ENCODE measurements at regions not wholly inside any gene's neighbourhood (a gene's known extent, or its start where the extent isn't known, plus 50 kb on each side); places are given as distances from the start of the nearest gene placed in this dataset.
"Not testable (repeated sequence)": the region's sequence is repeated elsewhere in the genome, so short reads cannot be mapped to it uniquely, and the experiment has no call there.

DNA sequence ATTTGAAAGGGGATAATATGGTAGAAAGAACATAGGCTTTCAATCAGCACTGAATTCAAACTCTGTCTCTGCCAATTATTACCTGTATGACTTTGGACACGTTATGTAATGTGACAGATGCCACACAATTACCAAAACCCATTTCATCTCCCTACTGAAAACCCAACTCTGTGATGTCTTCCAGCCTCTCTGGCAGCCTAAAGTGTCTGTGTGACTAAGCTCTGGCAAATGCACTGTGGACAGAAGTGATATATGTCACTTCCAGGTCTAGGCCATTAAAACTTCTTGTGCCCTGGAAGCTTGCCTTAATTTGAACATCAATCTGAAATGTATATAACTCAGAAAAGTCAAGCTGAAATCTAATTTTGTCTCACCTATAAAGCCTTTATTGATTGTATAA is 552.0 kb downstream of the RFC3 start:
- DNase-seq = no peak

DNA sequence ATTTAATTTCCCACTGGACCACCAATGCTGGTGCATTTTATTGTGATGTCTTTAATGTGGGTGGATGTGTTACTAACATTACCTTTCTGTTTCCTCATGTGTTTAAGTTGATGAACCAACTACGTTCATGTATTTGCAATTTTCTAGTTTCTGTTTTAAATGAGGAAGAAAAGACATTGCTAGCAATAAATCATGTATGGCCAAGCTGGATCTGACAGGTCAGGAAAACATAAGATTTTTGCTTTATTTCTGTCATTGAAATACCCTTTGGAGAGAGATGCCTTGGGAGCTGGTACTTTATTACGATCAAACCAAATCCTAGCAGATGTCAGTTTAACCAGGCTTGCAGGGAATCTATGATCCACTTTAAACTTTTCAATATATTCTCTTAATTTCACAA is 553.2 kb downstream of the RFC3 start:
- DNase-seq = no peak

DNA sequence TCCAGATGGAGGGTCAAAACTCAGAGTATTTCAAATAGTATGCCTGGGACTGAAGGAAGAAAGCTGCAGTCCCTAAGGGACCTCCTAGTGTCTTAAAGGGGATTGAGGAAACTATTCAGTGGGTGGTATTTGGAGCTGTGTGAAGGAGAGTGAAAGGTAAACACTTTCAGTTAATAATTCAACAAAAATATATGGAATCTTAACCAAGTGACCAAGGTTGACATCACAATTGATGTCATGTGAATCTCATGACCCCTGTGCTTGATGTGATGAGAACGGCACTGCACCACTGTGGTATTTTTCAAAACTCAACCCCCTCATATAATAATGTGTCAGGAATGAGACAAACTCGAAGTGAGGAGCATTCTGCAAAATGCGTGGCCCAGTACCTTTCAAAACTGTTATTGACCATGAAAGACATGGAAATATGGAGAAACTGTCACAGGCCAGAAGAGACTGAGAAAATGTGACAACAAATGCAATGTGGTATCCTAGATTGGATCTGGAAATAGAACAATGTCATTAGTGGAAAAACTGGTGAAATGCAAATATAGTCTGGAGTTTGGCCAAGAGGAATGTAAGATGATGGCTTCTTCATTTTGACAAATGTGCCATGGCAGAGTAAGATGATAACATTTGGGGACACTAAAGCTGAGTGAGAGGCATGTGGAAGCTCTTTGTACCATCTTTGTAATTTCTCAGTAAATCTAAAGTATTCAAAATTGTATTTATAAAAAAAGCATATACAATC is 553.9 kb downstream of the RFC3 start:
- DNase-seq = no peak

DNA sequence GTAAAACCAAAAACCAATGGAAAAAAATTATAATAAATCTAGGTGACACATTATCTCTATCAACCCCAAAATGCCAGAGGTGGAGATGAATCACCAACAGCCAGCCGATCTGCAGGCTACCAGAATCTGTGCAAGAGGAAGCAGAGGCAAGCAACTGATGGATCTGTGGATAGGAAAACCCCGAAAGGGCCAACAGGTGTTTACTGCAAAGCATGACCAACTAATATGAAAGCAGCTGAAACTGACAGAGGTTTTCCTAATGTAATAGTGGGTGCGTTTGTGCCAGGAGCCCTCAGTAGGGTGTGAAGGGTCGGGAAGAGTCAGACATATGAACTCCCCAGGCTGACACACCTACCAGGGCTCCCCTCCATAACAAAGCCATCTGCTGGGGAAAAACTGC is 554.6 kb downstream of the RFC3 start:
- DNase-seq = no peak

DNA sequence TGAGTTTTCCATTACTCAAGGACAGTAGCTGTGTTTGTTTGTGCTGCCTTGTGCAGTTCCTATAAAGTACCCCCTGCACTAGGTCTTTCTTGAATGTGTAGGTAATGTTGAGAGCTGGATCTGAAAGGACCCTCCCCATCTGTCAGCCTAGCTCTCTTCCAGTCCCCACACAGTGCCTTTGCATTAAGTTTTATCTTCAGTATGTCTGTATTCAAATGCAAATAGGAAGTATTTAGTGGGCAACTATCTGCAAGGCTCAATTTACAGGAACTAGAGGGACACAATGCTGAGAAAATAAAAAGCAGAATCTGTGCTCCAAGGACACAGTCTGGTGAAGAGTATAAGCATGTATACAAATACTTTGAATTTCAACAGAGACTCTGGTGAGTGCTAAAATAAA is 558.5 kb downstream of the RFC3 start:
- no peak for DNase-seq

DNA sequence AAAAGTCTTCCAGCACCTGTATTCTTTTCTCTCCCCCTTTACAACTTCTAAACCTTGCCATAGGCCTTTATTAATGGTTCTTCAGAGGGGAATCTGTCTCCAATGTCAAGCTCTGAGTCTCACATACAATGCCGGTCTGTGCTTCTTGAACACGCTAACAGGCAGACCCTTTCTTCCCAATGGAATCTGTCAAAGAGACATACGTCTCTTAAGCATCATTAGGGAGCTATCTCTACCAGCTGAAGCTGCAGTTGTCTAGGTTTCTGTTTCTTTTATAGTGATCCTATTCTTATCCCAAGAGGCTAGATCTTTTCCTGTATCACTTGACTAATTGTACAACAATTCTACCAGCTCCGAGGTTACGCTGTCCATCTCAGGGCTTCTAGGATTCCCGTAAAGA is 560.8 kb upstream of the NBEA start:
- no peak for DNase-seq

DNA sequence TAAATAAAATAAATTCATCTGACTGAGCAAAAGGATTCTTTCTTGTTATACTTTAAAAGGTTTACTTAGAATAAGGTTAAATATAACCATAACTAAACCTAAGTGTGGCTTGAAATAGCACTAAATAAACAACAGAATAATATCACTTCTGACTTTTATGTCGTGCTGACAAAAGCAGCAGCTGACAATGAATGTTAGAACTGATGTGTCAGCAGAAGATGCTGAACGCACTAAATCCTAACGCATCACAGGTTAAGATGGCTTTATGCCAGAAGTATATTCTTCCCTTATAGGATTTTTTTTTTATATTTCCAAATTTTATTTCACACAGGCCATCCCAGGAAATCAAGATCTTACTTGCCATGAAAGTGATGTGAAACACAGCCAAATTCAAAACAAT is 558.3 kb upstream of the NBEA start:
- no peak for DNase-seq

DNA sequence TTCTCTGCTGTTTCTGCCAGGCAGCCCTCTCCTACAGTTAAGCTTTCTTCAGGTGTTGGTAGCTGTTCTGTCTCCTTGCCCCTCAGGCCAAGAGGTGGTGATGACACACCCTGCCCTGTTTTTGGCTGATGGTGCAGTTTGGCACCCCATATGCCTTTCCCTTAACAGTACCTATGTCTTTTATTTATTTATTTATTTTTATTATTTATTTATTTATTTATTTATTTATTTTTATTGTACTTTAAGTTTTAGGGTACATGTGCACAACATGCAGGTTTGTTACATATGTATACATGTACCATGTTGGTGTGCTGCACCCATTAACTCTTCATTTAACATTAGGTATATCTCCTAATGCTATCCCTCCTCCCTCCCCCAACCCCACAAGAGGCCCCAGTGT is 555.8 kb upstream of the NBEA start:
- DNase-seq = not testable (repeated sequence)

DNA sequence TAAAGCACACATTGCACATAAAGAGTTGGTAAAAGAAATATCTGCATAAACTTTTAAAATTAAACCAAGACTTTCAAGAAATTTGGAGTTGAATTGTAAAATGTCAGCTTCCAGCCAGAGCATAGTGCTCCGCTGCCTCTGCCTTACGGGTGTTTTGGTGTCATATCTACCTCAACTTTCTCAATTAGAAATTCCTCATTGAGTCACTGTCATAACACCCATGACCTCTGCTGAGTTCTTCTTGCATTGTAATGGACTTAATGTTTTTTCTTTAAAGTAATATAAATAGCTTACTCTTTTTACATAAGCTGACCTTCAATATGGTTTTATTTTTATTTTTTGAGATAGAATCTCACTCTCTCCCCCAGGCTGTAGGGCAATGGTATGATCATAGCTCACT is 551.0 kb upstream of the NBEA start:
- no peak for DNase-seq

DNA sequence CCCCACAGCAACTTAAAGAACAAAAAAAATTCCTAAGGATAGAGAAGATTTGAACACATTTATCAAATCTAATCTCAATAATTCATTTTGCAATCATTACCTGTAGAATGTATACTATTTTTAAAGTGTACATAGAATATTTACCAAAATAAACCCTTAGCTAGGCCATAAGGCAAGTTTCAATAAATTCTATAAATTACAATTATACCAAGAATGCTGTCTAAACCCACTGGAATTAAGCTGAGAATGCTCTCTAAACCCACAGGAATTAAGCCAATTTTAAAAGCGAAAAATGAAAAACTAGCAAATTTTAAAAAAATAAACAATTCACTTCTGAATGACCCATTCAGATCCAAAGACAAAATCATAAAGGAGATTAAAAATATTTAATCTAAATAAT is 540.4 kb upstream of the NBEA start:
- DNase-seq = no peak

DNA sequence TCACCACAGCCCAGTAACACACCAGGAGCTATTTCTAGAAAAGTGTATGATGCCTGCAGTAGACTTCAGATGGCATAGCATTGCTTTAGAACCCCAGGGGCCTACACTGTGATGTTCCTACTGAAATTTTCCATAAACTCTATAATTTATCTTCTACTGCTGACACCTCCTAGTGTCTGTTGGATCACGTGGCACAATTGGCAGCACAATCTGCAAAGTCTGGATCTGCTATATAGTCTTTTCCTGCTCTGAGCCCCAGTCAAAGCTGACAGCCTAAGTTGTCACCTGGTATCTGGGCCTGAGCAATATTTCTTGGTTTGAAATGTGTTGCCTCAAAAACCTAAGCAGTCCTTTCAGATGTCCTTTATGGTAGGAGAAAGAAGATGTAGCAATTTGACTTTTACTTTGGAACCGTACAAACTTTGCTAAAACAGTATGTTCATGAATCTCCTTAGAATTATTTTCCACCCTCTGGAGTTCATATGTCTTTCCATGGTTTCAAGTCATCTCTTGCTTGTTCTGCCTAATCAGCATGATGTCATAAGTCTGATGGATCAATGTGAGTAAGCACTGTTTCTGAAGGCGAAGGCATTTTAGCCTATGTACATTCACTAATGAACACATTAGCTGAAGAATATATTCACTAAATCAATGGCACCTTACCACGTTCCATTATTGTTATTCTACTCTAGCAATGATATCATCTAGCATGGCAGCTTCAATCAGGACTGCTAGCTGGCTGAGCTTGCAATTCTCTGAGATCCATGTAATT is 536.5 kb upstream of the NBEA start:
- DNase-seq = no peak

DNA sequence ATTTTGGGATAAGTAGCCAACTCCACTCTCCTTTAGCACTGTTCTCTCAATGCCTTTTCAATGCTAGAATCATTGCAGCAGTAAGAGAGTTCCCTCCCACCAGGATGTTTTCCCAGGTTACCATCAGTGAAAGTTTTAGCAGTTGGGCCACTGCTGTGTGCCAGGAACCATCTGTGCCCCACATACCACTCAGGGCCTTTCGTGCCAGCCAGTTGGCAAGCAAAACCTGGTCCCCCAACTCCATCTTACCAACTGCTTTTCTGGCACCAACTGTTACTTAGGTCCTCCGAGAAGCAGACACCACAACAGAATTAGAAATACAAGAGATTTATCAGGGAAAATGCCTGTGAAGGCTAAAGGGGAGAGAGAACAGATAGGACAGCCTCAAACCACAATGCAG is 533.4 kb upstream of the NBEA start:
- DNase-seq = no peak

DNA sequence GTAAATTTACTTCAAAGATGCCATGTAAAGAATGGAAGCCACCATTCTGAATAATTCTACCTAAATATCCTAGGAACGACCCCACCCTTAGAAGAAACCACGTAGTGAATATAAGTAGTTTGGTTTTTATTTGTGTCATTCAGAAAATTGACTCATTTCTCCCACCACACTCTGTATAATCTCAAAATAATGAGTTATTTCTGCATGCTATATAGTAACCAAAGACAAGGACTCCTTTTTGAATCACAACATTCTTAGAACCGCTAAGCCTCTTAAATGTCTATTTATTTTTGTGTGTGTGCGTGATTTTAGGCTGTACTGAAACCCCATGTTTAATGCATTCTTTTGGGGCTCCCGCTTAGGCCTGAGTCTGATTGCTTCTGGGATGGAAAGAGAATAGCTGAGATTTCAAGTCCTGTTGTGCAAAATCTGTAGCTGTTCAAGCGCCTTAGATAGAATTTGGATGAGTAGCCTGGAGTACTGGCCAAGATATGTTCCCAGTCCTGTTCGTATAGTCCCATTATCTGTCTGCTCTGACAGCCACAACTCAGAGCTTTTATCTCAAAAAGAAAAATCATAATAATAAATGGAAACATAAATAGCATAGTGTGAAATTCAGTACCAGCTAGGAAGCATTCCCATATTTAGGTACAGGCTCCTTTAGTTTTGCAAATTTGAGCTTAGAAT is 532.4 kb upstream of the NBEA start:
- no peak for DNase-seq

DNA sequence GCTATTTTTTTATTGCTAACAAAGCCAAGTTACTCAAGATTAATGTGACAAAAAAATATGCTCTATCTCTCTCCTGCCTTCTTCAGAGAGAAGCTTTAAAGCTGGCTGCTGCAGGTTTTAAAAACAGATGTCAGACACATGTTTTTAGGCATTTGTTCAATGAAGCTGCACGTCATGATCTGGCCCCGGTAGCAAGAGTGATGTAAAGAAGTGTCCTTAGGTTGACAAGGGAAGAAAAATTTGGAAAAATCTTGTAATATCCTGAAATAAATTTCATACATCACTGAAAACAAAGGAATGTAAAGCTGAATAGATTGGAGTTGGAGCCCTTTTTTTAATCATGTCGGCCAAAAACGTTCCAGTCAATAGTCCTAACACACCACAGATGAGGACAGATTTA is 531.4 kb upstream of the NBEA start:
- peak; percentile 89 for DNase-seq

DNA sequence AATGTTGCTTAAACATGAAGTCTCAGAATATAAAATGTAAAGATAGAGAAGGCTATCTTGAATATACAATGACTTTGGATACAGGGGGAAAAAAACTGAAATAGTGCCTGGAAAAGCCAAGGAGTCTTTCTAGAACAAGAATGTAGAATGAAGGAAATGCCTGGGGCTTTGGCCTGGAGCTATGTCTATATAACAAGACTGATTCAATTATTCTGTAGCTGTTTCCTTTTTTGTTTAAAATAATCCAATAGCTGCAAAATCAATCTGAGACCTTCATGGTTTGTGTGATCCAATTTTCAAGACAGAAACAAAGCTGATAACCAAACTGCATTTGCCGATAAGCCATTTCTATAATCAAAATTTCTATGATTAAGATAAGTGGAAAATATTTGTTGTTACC is 530.9 kb upstream of the NBEA start:
- DNase-seq = no peak

DNA sequence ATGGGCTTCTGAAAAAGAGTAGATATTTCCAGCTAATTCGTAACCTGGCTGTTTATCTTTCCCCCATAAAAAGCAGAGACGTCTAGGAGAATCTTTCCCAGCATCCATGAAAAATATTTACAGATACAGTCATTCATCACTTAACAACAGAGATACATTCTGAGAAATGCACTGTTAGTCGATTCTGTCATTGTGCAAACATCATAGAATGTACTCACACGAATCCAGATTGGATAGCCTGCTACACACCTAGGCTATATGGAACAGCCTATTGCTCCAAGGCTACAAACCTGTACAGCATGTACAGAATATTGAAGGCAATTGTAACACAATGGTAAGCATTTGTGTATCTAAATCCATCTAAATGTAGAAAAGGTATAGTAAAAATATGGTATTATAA is 530.2 kb upstream of the NBEA start:
- DNase-seq = no peak

DNA sequence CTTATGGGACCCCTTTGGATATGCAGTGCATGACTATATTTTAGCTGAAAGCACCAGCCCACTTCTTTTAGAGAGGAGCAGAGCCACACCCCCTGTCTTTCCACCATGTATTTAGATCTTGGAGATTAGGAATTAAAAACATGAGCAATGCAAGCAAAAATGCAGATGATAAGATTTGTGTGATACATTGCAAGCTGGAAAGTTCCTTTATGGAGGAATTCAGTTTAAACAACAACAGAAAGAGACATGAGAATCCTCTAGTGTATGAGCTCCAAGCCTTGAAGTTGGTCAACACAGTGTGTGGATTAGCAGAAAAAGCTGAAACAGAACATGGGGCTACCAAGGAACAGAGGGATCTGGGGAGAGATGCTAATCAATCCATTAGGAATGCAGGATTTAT is 529.8 kb upstream of the NBEA start:
- no peak for DNase-seq

DNA sequence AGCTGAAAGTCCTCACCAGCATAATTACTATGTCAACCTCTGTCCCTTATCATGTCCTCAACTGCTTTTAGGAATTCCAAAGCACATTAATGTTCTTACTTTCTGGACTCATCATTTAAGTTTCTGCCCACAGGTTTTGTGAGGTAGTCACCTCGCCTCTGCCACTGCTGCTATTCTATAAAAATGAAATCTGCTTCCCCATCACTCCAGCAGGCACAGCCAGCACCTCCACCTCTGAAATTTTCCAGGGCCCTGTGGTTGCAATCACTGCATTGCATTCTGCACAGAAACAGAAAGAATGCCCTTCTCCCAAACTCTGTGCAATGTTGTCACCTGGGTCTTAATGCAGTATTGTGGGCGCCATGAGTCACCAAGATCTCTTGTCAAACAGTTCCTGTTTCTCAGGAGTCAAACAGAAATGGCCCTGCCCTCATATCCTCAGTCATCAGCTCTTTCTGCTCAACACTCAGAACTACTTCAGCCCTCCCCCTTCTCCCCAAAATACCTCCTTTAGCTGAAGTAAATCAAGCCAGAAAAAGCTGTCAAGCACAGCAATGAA is 529.2 kb upstream of the NBEA start:
- no peak for DNase-seq

DNA sequence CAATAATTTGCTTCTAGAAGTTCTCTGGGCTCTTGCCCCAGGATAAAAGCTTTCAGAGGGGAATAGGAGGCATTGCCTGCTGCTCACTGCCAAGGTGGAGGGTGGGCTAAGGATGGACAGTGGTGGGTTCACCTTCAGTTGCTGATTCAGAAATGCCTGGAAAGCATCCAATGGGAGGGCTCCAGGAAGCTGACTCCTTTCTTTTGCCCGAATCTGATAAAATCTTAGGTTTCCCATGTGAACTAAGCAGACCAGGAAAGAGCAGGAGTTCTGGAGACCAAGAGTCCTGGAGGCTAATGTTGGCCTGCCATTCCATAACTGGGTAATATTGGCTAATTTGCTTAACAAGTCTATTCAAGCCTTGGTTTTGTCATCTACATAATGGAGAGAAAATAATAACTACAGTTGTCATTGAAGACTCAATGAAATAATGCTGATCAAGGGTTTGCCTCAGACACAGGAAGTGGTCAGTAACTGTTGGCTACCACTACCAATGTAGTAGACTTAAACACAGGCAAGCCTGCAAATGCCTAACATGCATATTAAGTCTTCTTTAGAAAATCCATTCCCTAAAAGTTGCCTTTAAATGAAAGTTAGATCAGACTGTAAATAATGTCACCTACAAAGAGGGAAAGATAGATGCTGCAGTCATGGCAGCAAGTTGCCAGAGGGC is 528.4 kb upstream of the NBEA start:
- no peak for DNase-seq

DNA sequence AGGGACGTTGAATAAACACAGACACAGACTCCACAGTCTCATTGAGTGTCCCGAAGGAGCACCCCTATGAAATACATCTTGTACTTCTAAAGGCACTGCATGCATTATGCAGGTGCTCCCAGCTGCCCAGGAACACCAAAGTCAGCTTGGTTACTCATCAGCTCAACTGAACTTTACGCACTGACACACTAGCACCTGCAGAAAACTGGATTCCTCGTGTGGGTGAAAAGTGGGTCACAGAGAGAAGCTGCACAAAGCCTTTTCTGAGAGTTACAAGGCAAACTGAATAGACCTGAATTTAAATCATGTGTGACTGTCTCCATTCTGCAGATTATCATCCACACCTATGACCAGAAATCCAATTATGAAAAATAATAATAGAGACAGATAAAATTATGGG is 527.5 kb upstream of the NBEA start:
- no peak for DNase-seq

DNA sequence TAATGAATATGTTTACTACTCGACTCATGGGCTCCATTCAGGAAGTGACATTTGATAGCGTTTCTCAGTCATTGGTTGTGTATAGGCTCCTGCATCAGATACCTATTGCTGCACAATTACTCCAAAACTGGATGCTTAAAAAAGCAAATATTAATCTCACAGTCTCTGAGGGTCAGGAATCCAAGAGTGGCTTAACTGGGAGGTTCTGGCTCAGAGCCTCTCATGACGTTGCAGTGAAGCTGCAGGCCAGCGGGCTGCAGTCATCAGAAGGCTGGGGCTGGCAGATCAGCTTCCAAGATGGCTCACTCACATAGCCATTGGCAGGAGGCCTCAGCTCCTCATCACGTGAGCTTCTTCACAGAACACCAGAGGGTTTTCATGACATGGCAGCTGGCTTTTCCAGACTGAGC is 525.1 kb upstream of the NBEA start:
- DNase-seq = peak; percentile 82

DNA sequence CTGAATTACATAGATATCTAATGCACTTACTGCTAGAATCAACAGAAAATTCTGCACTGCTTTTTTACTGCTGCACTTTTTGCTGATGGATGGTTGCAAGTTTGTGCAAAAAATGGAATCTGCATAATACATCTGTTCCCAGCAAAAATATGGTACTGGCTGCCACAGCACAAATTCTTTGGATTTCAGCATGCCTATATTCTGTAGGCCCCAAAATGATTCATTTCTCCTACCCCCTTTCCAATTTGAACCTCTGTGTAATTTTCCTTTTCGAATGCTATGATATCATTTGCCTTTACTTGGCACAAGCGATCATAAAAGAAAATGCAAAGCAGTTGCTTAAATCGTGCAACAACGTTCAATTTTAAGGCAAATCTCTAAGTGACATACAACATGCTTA is 524.2 kb upstream of the NBEA start:
- DNase-seq = peak; percentile 32

DNA sequence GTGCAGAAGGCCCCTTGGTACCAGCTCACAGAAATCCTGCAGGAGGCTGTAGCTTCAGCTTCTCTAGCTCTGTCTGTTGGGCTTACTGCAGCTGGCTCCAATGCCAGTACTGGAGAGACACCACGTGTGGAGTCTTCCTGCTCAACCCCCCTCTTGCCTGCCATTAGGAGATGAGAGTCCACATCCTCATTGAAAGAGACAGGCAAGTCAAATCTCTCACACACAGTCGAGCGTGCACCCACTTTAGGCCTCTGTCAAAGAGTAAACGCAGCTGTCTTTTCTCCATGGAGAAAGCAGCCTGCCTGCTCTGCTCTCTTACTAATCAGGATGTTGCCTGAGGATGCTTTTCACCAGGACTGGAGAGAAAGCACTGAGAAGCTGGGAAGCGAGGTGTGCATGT is 523.0 kb upstream of the NBEA start:
- DNase-seq = no peak
